H1 (cell line): ENCODE measurements at regions not wholly inside any gene's neighbourhood (a gene's known extent, or its start where the extent isn't known, plus 50 kb on each side); places are given as distances from the start of the nearest gene placed in this dataset.

ENCODE experiments used
- CTCF ChIA-PET: fragments of 300-600 bp; sonication (Branson Sonifier 250); formaldehyde crosslinking; loops from one replicate; lab custom pipeline; 2021; ENCODE audit not compliant: partially characterized antibody; lab: Charles Lee
- POLR2A ChIA-PET: fragments of 300-600 bp; sonication (Branson Sonifier 250); formaldehyde crosslinking; loops from one replicate; lab custom pipeline; 2021; ENCODE audit warnings: inconsistent platforms; ENCODE audit not compliant: partially characterized antibody; lab: Charles Lee
- DNase-seq, 2 experiments: peaks; one replicate each; pipeline versions ENCODE4 v3.0.0 to v3.0.0-alpha.2; 2010 to 2022; ENCODE audit warnings: low spot score in 2 of 2, low read depth in 1 of 2, mixed read lengths in 1 of 2
- FAIRE-seq: peaks from 2 replicates; lab custom pipeline; 2011; peaks lifted over from hg19 to GRCh38; lab: Jason Lieb, UNC
- H2AFZ ChIP-seq: 2 replicates; pipeline ENCODE4 v1.8.1; 2012; ENCODE audit warnings: low read length, inconsistent platforms
- H2AK5ac ChIP-seq: 2 replicates; pipeline ENCODE4 v1.6.1; 2013; ENCODE audit warnings: low read depth, low read length
- H2BK120ac ChIP-seq: replicated peaks from 2 replicates; pipeline ENCODE3; 2013; ENCODE audit warnings: low read depth, low read length, inconsistent platforms
- H2BK12ac ChIP-seq: 2 replicates; pipeline ENCODE4 v1.6.1; 2013; ENCODE audit warnings: low read depth, low read length
- H2BK15ac ChIP-seq: 2 replicates; pipeline ENCODE4 v1.6.1; 2013; ENCODE audit warnings: low read length
- H2BK20ac ChIP-seq: 2 replicates; pipeline ENCODE4 v1.6.1; 2013; ENCODE audit warnings: low read length
- H2BK5ac ChIP-seq: 2 replicates; pipeline ENCODE4 v1.6.1; 2013; ENCODE audit warnings: low read depth, low read length
- H3K14ac ChIP-seq: 2 replicates; pipeline ENCODE4 v1.6.1; 2013; ENCODE audit warnings: inconsistent platforms; ENCODE audit not compliant: insufficient read length
- H3K18ac ChIP-seq: 2 replicates; pipeline ENCODE4 v1.6.1; 2013; ENCODE audit warnings: low read length; ENCODE audit errors: extremely low read depth
- H3K23ac ChIP-seq: 2 replicates; pipeline ENCODE4 v1.6.1; 2013; ENCODE audit warnings: inconsistent platforms; ENCODE audit not compliant: insufficient read length
- H3K23me2 ChIP-seq: 2 replicates; pipeline ENCODE4 v1.6.1; 2013; ENCODE audit warnings: low read depth, low read length
- H3K27ac ChIP-seq: 2 replicates; pipeline ENCODE4 v1.6.1; 2011; ENCODE audit warnings: low read depth, low read length, inconsistent platforms
- H3K27me3 ChIP-seq, 4 experiments: replicated peaks in 1 of 4; 1 replicate in 1 of 4; 2 replicates in 3 of 4; pipeline versions ENCODE4 v1.6.1 to v1.8.1; 2011 to 2013; ENCODE audit warnings: low read length in 3 of 4, mild to moderate bottlenecking in 3 of 4, inconsistent platforms in 2 of 4, mixed read lengths in 2 of 4, moderate library complexity in 1 of 4; ENCODE audit not compliant: control insufficient read depth in 3 of 4, insufficient read depth in 3 of 4; ENCODE audit errors: extremely low read depth in 1 of 4
- H3K36me3 ChIP-seq, 4 experiments: 2 replicates each; pipeline versions ENCODE4 v1.6.1 to v1.8.1; 2011 to 2013; ENCODE audit warnings: mild to moderate bottlenecking in 4 of 4, low read length in 3 of 4, moderate library complexity in 2 of 4, control low read depth in 1 of 4, inconsistent platforms in 1 of 4; ENCODE audit not compliant: insufficient read depth in 4 of 4, control insufficient read depth in 2 of 4
- H3K4ac ChIP-seq: replicated peaks from 2 replicates; pipeline ENCODE3; 2013; ENCODE audit warnings: low read length, low read depth, mixed read lengths, inconsistent platforms; ENCODE audit not compliant: insufficient read length
- H3K4me1 ChIP-seq, 4 experiments: replicated peaks in 1 of 4; 1 replicate in 1 of 4; 2 replicates in 3 of 4; pipeline versions ENCODE4 v1.6.1 to v1.8.1; 2011 to 2013; ENCODE audit warnings: low read length in 3 of 4, inconsistent platforms in 2 of 4, mixed read lengths in 1 of 4; ENCODE audit not compliant: insufficient read depth in 4 of 4, control insufficient read depth in 3 of 4
- H3K4me2 ChIP-seq, 2 experiments: 2 replicates each; pipeline versions ENCODE4 v1.6.1 to v1.8.1; 2011 to 2013; ENCODE audit warnings: low read depth in 2 of 2, low read length in 2 of 2, control low read depth in 1 of 2, inconsistent platforms in 1 of 2, mild to moderate bottlenecking in 1 of 2; ENCODE audit not compliant: insufficient read depth in 1 of 2
- H3K4me3 ChIP-seq, 4 experiments: fragments of 200-600, 300-600 bp in 1 of 4; sonication (generic), shearing (Covaris generic), sonication (Bioruptor Twin) in 1 of 4; 2 replicates each; pipeline versions ENCODE4 v1.5.1 to v1.8.1; 2011 to 2016; ENCODE audit warnings: low read length in 4 of 4, low read depth in 3 of 4, control low read depth in 2 of 4, inconsistent platforms in 2 of 4, mild to moderate bottlenecking in 2 of 4, mixed read lengths in 1 of 4, moderate library complexity in 1 of 4; ENCODE audit not compliant: insufficient read depth in 2 of 4; ENCODE audit errors: extremely low read depth in 1 of 4
- H3K56ac ChIP-seq: replicated peaks from 2 replicates; pipeline ENCODE3; 2013; ENCODE audit warnings: low read depth, mild to moderate bottlenecking, mixed read lengths, low read length, inconsistent platforms; ENCODE audit not compliant: insufficient read length
- H3K79me1 ChIP-seq: 2 replicates; pipeline ENCODE4 v1.6.1; 2013; ENCODE audit warnings: low read depth, low read length, control low read depth
- H3K79me2 ChIP-seq, 2 experiments: 2 replicates each; pipeline versions ENCODE4 v1.6.1 to v1.8.1; 2012 to 2013; ENCODE audit warnings: low read length in 2 of 2, mild to moderate bottlenecking in 2 of 2, inconsistent platforms in 1 of 2; ENCODE audit not compliant: insufficient read depth in 2 of 2, control insufficient read depth in 1 of 2
- H3K9ac ChIP-seq, 4 experiments: replicated peaks in 1 of 4; 1 replicate in 1 of 4; 2 replicates in 3 of 4; pipeline versions ENCODE4 v1.6.1 to v1.8.1; 2011 to 2013; ENCODE audit warnings: low read depth in 3 of 4, low read length in 3 of 4, control low read depth in 2 of 4, mild to moderate bottlenecking in 2 of 4, moderate library complexity in 2 of 4, inconsistent platforms in 1 of 4; ENCODE audit errors: extremely low read depth in 1 of 4
- H3K9me3 ChIP-seq, 2 experiments: 2 replicates each; pipeline versions ENCODE4 v1.6.1 to v1.8.1; 2012 to 2013; ENCODE audit warnings: mild to moderate bottlenecking in 2 of 2, moderate library complexity in 2 of 2, control low read depth in 1 of 2, inconsistent platforms in 1 of 2, low read depth in 1 of 2, low read length in 1 of 2, mixed read lengths in 1 of 2; ENCODE audit not compliant: insufficient read depth in 2 of 2
- H4K20me1 ChIP-seq, 2 experiments: replicated peaks in 1 of 2; 2 replicates each; pipeline versions ENCODE3 to v1.8.1; 2011 to 2013; ENCODE audit warnings: inconsistent platforms in 2 of 2, low read length in 2 of 2, mild to moderate bottlenecking in 1 of 2; ENCODE audit not compliant: insufficient read depth in 2 of 2, control insufficient read depth in 1 of 2
- H4K5ac ChIP-seq: 2 replicates; pipeline ENCODE4 v1.6.1; 2013; ENCODE audit warnings: low read length, low read depth, mixed read lengths, inconsistent platforms; ENCODE audit not compliant: insufficient read length
- H4K8ac ChIP-seq: 2 replicates; pipeline ENCODE4 v1.8.0; 2013; ENCODE audit warnings: mild to moderate bottlenecking, moderate library complexity, low read length, inconsistent platforms; ENCODE audit not compliant: insufficient read depth; ENCODE audit errors: extremely low read depth
- H4K91ac ChIP-seq: replicated peaks from 2 replicates; pipeline ENCODE3; 2013; ENCODE audit warnings: low read length, mixed read lengths, inconsistent platforms; ENCODE audit not compliant: insufficient read length
- BRCA1 ChIP-seq: IDR thresholded peaks from 2 replicates; pipeline ENCODE4 v1.6.1; 2012; ENCODE audit warnings: low read depth, low read length, improper control_type of control experiment
- E2F6 ChIP-seq: IDR thresholded peaks from 2 replicates; pipeline ENCODE4 v1.6.1; 2012; ENCODE audit warnings: inconsistent platforms
- JUND ChIP-seq: IDR thresholded peaks from 2 replicates; pipeline ENCODE4 v1.6.1; 2011; ENCODE audit warnings: mild to moderate bottlenecking, improper control_type of control experiment, low read length
- TBP ChIP-seq: IDR thresholded peaks from 2 replicates; pipeline ENCODE4 v1.6.1; 2011; ENCODE audit warnings: low read depth, low read length, improper control_type of control experiment
- WGBS, 2 experiments: shearing (Covaris generic) in 1 of 2; methylation state at CpG; one replicate each; pipeline versions ENCODE4 v1.1.6 to v1.1.7; 2013 to 2015; ENCODE audit warnings: low lambda C conversion rate in 2 of 2, mixed read lengths in 2 of 2, inconsistent platforms in 1 of 2, low coverage in 1 of 2, missing lambda C conversion rate in 1 of 2; ENCODE audit not compliant: insufficient replicate concordance in 2 of 2, insufficient coverage in 1 of 2, insufficient read length in 1 of 2; ENCODE audit errors: extremely low coverage in 1 of 2, missing lambda C conversion rate in 1 of 2; 5-methylcytosine and 5-hydroxymethylcytosine counted together

DNA sequence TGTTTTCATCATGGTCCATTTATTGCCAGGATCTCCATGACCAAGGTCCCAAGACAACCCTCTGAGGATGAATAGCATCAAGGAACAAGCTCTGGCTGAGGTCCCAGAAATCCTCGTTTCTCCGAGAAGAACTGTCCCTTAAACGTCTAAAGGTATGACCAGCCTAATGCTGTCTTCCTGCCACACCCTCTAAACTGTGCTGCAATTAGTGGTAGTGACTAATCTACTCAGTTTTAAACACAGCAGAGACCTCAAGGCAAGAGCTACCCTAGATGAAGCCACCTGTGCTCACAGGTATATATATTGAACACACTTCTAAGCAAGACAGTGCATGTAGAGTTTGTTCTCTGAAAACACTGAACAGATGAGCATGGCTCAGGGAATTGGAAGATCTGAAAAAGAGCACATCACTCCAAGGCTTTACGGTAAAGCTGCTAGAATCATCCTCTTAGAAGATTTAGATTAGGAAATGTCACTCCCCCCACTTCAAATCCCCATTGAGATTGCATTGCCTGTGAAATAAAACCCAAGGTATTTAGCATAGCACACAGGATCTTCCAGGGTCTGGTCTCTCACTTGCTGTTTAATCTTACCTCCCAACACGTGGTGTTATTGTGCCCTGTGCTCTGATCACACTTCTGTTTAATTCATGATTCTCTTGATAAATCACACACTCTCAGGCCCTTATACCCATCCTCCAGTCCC lies 173.9 kb upstream of the VCX3A start:
- Histone ChIP-seq H2BK20ac (no peak overlapping the region), H2BK120ac (no peak overlapping the region), H3K9ac (no peak overlapping the region), H3K79me2 (no peaks in the 10 kb centered on the region), H3K36me3 (peaks cover 0 to 4% (median 1%) of the 10 kb centered on the region in 4 experiments; a peak in 2 of 8 replicates), H4K5ac (no peak overlapping the region), H3K23me2 (no peaks in the 10 kb centered on the region), H4K91ac (no peak overlapping the region), H2AFZ (no peak overlapping the region), H3K4me1 (no peaks in the 10 kb centered on the region; a peak in 1 of 7 replicates), H3K4me3 (no peak overlapping the region), H2AK5ac (0 out of 2 replicates have a peak overlapping the region, but pooled peaks have one; percentile 65), H2BK5ac (peak overlapping the region; percentile 71; the same call in 1 of the 2 replicates), H3K4ac (no peak overlapping the region), H2BK12ac (0 out of 2 replicates have a peak overlapping the region, but pooled peaks have one; percentile 60), H4K20me1 (no peaks in the 10 kb centered on the region), H3K23ac (no peak overlapping the region), H3K27me3 (no peaks in the 10 kb centered on the region), H3K18ac (peak overlapping the region; percentile 48; the same call in 1 of the 2 replicates), H3K79me1 (no peaks in the 10 kb centered on the region), H4K8ac (no peak overlapping the region), H3K56ac (no peak overlapping the region), H3K14ac (no peak overlapping the region), H2BK15ac (no peak overlapping the region), H3K4me2 (no peak overlapping the region), H3K27ac (no peak overlapping the region), H3K9me3 (peaks cover 8 to 9% of the 10 kb centered on the region in 2 experiments; a peak in 3 of 4 replicates)
- TF ChIP-seq BRCA1 (no peak), E2F6 (no peak), JUND (no peak), TBP (no peak)
- peak; percentile 28 for FAIRE-seq
- ChIA-PET CTCF (no interaction called here), POLR2A (no interaction called here)
- WGBS, 2 experiments: 94% methylated on average over 2 of the region's 5 CpGs; no CpG with 5 or more reads in 1 of the 2 experiments
- DNase-seq: no peak
